HG02973 (cell line): ENCODE measurements at regions not wholly inside any gene's neighbourhood (a gene's known extent, or its start where the extent isn't known, plus 50 kb on each side); places are given as distances from the start of the nearest gene placed in this dataset.

Experiments used
- ATAC-seq: cut with Tn5 transposase; IDR thresholded peaks from one replicate; pipeline ENCODE4 v1.9.1; 2021; ENCODE audit warnings: moderate library complexity; ENCODE audit not compliant: unreplicated experiment

- ATAC-seq = no peak
These were observed 298.7 kb downstream of the C4orf33 start for GRCh38 chr4:129394635-129395034.

- no peak for ATAC-seq
These were observed 307.9 kb downstream of the C4orf33 start for GRCh38 chr4:129403848-129404247.

- no peak for ATAC-seq
These were observed 314.2 kb downstream of the C4orf33 start for GRCh38 chr4:129410115-129410514.

GRCh38 chr4:129415004-129415403, 319.1 kb downstream of the C4orf33 start:
- ATAC-seq = no peak

GRCh38 chr4:129420637-129421036, 324.7 kb downstream of the C4orf33 start:
- ATAC-seq = no peak

- ATAC-seq = no peak
These were observed 326.3 kb downstream of the C4orf33 start for GRCh38 chr4:129422277-129422676.

GRCh38 chr4:129428454-129428853, 332.5 kb downstream of the C4orf33 start:
- no peak for ATAC-seq

GRCh38 chr4:129429581-129430320, 333.8 kb downstream of the C4orf33 start:
- no peak for ATAC-seq

- no peak for ATAC-seq
These were observed 341.4 kb downstream of the C4orf33 start for GRCh38 chr4:129437347-129437746.

- ATAC-seq = no peak
These were observed 342.6 kb downstream of the C4orf33 start for GRCh38 chr4:129438456-129438981.

- ATAC-seq = no peak
These were observed 350.1 kb downstream of the C4orf33 start for GRCh38 chr4:129446074-129446473.

- ATAC-seq = no peak
These were observed 357.7 kb downstream of the C4orf33 start for GRCh38 chr4:129453524-129454200.

- ATAC-seq = no peak
These were observed 359.5 kb downstream of the C4orf33 start for GRCh38 chr4:129455482-129455881.

- no peak for ATAC-seq
These were observed 372.7 kb downstream of the C4orf33 start for GRCh38 chr4:129468624-129469023.

- ATAC-seq = no peak
These were observed 378.7 kb downstream of the C4orf33 start for GRCh38 chr4:129474698-129475097.

GRCh38 chr4:129481107-129481506, 385.2 kb downstream of the C4orf33 start:
- no peak for ATAC-seq

- no peak for ATAC-seq
These were observed 392.5 kb downstream of the C4orf33 start for GRCh38 chr4:129488427-129488826.

- no peak for ATAC-seq
These were observed 394.6 kb downstream of the C4orf33 start for GRCh38 chr4:129490516-129490915.

GRCh38 chr4:129498626-129499025, 402.7 kb downstream of the C4orf33 start:
- ATAC-seq = no peak

- no peak for ATAC-seq
These were observed 418.9 kb downstream of the C4orf33 start for GRCh38 chr4:129514852-129515251.

GRCh38 chr4:129515356-129515755, 419.4 kb downstream of the C4orf33 start:
- ATAC-seq = no peak

- ATAC-seq = no peak
These were observed 430.9 kb downstream of the C4orf33 start for GRCh38 chr4:129526812-129527211.
